ENCODE measurements at regions not wholly inside any gene's neighbourhood (a gene's known extent, or its start where the extent isn't known, plus 50 kb on each side); places are given as distances from the start of the nearest gene placed in this dataset.

DNA sequence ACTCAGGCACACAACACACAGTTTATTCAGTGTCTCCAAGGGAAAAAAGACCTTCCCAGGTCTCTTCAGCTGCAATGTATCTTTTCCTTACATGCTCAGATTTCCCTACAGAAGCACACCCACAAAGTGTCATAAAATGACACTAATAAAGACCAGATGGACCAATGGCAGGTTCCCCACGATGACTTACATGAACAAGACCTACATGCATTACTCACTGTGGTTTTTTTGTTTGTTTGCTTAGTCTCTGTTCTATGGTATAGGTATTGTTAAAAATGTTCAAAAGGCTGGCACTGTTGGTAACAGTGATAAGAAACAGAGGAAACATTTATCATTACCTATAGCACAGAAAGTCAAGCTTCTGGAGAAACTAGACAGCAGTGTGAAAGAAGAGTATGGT is 318.2 kb upstream of the TMCO5A start:
- DNase-seq = no peak
- H3K9ac ChIP-seq (ENCODE audit: low read depth, low read length) = no peak overlapping the region

GRCh38 chr15:37618353-37618752 is 316.1 kb upstream of the TMCO5A start:
- ATAC-seq (ENCODE audit: insufficient read depth, low read depth) = no peak
- TF ChIP-seq EZH2 (IDR thresholded peaks at IDR 0.05; ENCODE audit: borderline replicate concordance, low read depth, low read length, severe bottlenecking) = no peak
- TF ChIP-seq, protein P1, sequence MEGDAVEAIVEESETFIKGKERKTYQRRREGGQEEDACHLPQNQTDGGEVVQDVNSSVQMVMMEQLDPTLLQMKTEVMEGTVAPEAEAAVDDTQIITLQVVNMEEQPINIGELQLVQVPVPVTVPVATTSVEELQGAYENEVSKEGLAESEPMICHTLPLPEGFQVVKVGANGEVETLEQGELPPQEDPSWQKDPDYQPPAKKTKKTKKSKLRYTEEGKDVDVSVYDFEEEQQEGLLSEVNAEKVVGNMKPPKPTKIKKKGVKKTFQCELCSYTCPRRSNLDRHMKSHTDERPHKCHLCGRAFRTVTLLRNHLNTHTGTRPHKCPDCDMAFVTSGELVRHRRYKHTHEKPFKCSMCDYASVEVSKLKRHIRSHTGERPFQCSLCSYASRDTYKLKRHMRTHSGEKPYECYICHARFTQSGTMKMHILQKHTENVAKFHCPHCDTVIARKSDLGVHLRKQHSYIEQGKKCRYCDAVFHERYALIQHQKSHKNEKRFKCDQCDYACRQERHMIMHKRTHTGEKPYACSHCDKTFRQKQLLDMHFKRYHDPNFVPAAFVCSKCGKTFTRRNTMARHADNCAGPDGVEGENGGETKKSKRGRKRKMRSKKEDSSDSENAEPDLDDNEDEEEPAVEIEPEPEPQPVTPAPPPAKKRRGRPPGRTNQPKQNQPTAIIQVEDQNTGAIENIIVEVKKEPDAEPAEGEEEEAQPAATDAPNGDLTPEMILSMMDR (IDR thresholded peaks at IDR 0.05; ENCODE audit: borderline replicate concordance, extremely low read depth, low read length, poor library complexity, severe bottlenecking) = no peak
- no peak for DNase-seq

More for the DNA sequence above, 318.2 kb upstream of the TMCO5A start:
- no peaks in the 10 kb centered on the region for H4K20me1 ChIP-seq (ENCODE audit: insufficient read depth, low read length)
- no peaks in the 10 kb centered on the region for H3K9me3 ChIP-seq (ENCODE audit: insufficient read depth, low read length, severe bottlenecking)
- no peak for ATAC-seq (ENCODE audit: insufficient read depth, low read depth)
- no peak overlapping the region for H3K4me2 ChIP-seq (ENCODE audit: insufficient read depth, low read length)
- no peaks in the 10 kb centered on the region for H3K36me3 ChIP-seq (ENCODE audit: insufficient read depth, low read length)
- H3K27me3 ChIP-seq (ENCODE audit: insufficient read depth, low read length, poor library complexity) = no peaks in the 10 kb centered on the region
- no peak overlapping the region for H3K4me3 ChIP-seq (ENCODE audit: low read depth in 1 of 2, low read length in 2 of 2)
- H3K79me2 ChIP-seq (ENCODE audit: insufficient read depth, low read length) = no peaks in the 10 kb centered on the region
- H3K27ac ChIP-seq (ENCODE audit: low read length) = no peak overlapping the region
- no peaks in the 10 kb centered on the region for H3K4me1 ChIP-seq (ENCODE audit: insufficient read depth, low read length)
- TF ChIP-seq, protein P1 (IDR thresholded peaks at IDR 0.05; ENCODE audit: borderline replicate concordance, extremely low read depth, low read length, poor library complexity, severe bottlenecking) = no peak
- no peak overlapping the region for H2AFZ ChIP-seq (ENCODE audit: low read depth, low read length)

DNA sequence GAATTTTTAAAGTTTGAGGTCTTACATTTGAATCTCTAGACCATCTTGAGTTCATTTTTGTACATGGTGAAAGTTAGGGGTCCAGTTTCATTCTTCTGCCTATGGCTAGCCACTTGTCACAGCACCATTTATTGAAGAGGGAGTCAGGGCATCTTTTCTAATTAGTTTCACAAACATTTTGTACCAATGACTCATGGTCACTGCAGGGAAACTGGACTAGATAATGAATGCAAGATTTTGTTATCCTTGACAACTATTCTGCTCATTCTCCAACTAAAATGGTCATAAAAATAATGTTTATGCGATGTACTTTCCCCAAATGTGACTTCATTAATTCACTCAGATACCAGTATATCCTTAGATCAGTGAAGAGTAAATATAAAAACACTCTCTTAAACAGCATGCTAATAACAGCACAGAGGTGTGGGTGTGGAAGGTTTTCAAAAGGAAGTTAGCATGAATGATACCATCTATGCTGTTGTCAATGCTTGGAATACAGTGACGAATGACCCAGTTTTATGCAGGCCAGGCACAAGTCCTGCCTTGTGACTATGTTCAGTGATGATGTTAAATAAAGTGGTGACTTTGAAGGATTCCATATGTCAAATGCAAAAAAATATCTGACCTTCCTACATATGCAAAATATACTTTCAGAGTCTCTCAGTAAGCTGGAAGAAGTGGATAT is 314.9 kb upstream of the TMCO5A start:
- TF ChIP-seq, protein P1 (IDR thresholded peaks at IDR 0.05; ENCODE audit: borderline replicate concordance, extremely low read depth, low read length, poor library complexity, severe bottlenecking) = no peak
- TF ChIP-seq EZH2 (IDR thresholded peaks at IDR 0.05; ENCODE audit: borderline replicate concordance, low read depth, low read length, severe bottlenecking) = no peak
- Histone ChIP-seq H3K4me2 (ENCODE audit: insufficient read depth, low read length) (no peak overlapping the region), H3K36me3 (ENCODE audit: insufficient read depth, low read length) (no peaks in the 10 kb centered on the region), H3K9me3 (ENCODE audit: insufficient read depth, low read length, severe bottlenecking) (no peaks in the 10 kb centered on the region), H4K20me1 (ENCODE audit: insufficient read depth, low read length) (no peaks in the 10 kb centered on the region), H3K27ac (ENCODE audit: low read length) (no peak overlapping the region), H3K79me2 (ENCODE audit: insufficient read depth, low read length) (no peaks in the 10 kb centered on the region), H3K9ac (ENCODE audit: low read depth, low read length) (no peak overlapping the region), H3K27me3 (ENCODE audit: insufficient read depth, low read length, poor library complexity) (no peaks in the 10 kb centered on the region), H3K4me3 (ENCODE audit: low read depth in 1 of 2, low read length in 2 of 2) (no peak overlapping the region), H2AFZ (ENCODE audit: low read depth, low read length) (no peak overlapping the region), H3K4me1 (ENCODE audit: insufficient read depth, low read length) (no peaks in the 10 kb centered on the region)
- DNase-seq (no peak), ATAC-seq (ENCODE audit: insufficient read depth, low read depth) (no peak)

More at GRCh38 chr15:37618353-37618752, 316.1 kb upstream of the TMCO5A start:
- H3K4me2 ChIP-seq (ENCODE audit: insufficient read depth, low read length) = no peak overlapping the region
- H3K79me2 ChIP-seq (ENCODE audit: insufficient read depth, low read length) = no peaks in the 10 kb centered on the region
- H3K27me3 ChIP-seq (ENCODE audit: insufficient read depth, low read length, poor library complexity) = no peaks in the 10 kb centered on the region
- H3K4me3 ChIP-seq (ENCODE audit: low read depth in 1 of 2, low read length in 2 of 2) = no peak overlapping the region
- no peaks in the 10 kb centered on the region for H4K20me1 ChIP-seq (ENCODE audit: insufficient read depth, low read length)
- H3K4me1 ChIP-seq (ENCODE audit: insufficient read depth, low read length) = no peaks in the 10 kb centered on the region
- H2AFZ ChIP-seq (ENCODE audit: low read depth, low read length) = no peak overlapping the region
- H3K9ac ChIP-seq (ENCODE audit: low read depth, low read length) = no peak overlapping the region
- no peaks in the 10 kb centered on the region for H3K9me3 ChIP-seq (ENCODE audit: insufficient read depth, low read length, severe bottlenecking)
- H3K27ac ChIP-seq (ENCODE audit: low read length) = no peak overlapping the region
- H3K36me3 ChIP-seq (ENCODE audit: insufficient read depth, low read length) = no peaks in the 10 kb centered on the region
